Panc1 (cell line): ENCODE measurements at regions not wholly inside any gene's neighbourhood (a gene's known extent, or its start where the extent isn't known, plus 50 kb on each side); places are given as distances from the start of the nearest gene placed in this dataset.

ENCODE experiments used
- ATAC-seq: fragments of 200-7000 bp; cut with Tn5 transposase; 2 replicates; pipeline ENCODE4 v1.9.1; 2020; ENCODE audit warnings: mild to moderate bottlenecking, moderate library complexity
- BruUV-seq: library from RNA; stranded (reverse); fragments of 400-500 nt; replicated peaks from 2 replicates; lab custom pipeline; 2021; lab: Mats Ljungman, UMichigan
- CTCF ChIA-PET: fragments of 300-600 bp; sonication (Branson Sonifier 250); formaldehyde crosslinking; loops from one replicate; lab custom pipeline; 2022; ENCODE audit warnings: antibody characterized with exemption; lab: Charles Lee
- POLR2A ChIA-PET: fragments of 300-600 bp; sonication (Branson Sonifier 250); formaldehyde crosslinking; loops from one replicate; lab custom pipeline; 2022; ENCODE audit warnings: antibody characterized with exemption; lab: Charles Lee
- DNase-seq: peaks from one replicate; pipeline ENCODE4 v3.0.0-alpha.2; 2010; ENCODE audit warnings: low read depth, low spot score
- H3K27ac ChIP-seq: 2 replicates; pipeline ENCODE4 v1.5.1; 2011; ENCODE audit warnings: mild to moderate bottlenecking, low read length, inconsistent platforms
- H3K27me3 ChIP-seq: fragments of 200-500 bp; sonication (Bioruptor generic); 2 replicates; pipeline ENCODE4 v1.6.0; 2014; ENCODE audit warnings: low read length, inconsistent platforms; ENCODE audit not compliant: control insufficient read depth, insufficient read depth
- H3K36me3 ChIP-seq: fragments of 200-500 bp; sonication (Bioruptor generic); 2 replicates; pipeline ENCODE4 v1.5.1; 2014; ENCODE audit warnings: inconsistent platforms, mild to moderate bottlenecking, low read length, moderate library complexity; ENCODE audit not compliant: control insufficient read depth, insufficient read depth
- H3K4me1 ChIP-seq: 2 replicates; pipeline ENCODE4 v1.5.1; 2011; ENCODE audit warnings: inconsistent platforms, mild to moderate bottlenecking, low read length, moderate library complexity; ENCODE audit not compliant: control insufficient read depth, insufficient read depth
- H3K4me3 ChIP-seq, 2 experiments: 2 replicates each; pipeline ENCODE4 v1.5.1; 2011 to 2012; ENCODE audit warnings: low read depth in 2 of 2, low read length in 2 of 2, mild to moderate bottlenecking in 2 of 2, inconsistent platforms in 1 of 2, moderate library complexity in 1 of 2
- H3K9me3 ChIP-seq: fragments of 200-500 bp; sonication (Bioruptor generic); 2 replicates; pipeline ENCODE4 v1.5.1; 2014; ENCODE audit warnings: low read depth, mild to moderate bottlenecking, inconsistent platforms, low read length, moderate library complexity; ENCODE audit not compliant: control insufficient read depth, insufficient read depth
- POLR2AphosphoS5 ChIP-seq: IDR thresholded peaks from 2 replicates; pipeline ENCODE4 v1.6.1; 2012; ENCODE audit warnings: mild to moderate bottlenecking, low read depth, low read length, moderate library complexity
- SIN3A ChIP-seq: IDR thresholded peaks from 2 replicates; pipeline ENCODE4 v1.6.1; 2012; ENCODE audit warnings: low read depth, mild to moderate bottlenecking, low read length, moderate library complexity, borderline replicate concordance; ENCODE audit not compliant: insufficient read depth
- TCF7L2 ChIP-seq: IDR thresholded peaks from 2 replicates; pipeline ENCODE4 v1.6.1; 2011; ENCODE audit warnings: mild to moderate bottlenecking, low read depth, low read length, inconsistent platforms
- in situ Hi-C: cut with HindIII; loops from 2 replicates; pipeline ENCODE4 v1.10.0; 2016; ENCODE audit warnings: low sequenced_read_pairs, low pct_unique_long_range_greater_than_20kb
- intact Hi-C: fragments of 100-400 bp; cut with micrococcal nuclease; formaldehyde crosslinking; loops from one replicate; pipeline ENCODE4 v1.10.0; 2022; ENCODE audit not compliant: unreplicated experiment
- TF ChIP-seq, protein P1 (sequence below), 2 experiments: IDR thresholded peaks; 2 replicates each; pipeline ENCODE4 v1.6.1; 2011 to 2012; ENCODE audit warnings: low read depth in 2 of 2, control low read depth in 1 of 2, low read length in 1 of 2, mild to moderate bottlenecking in 1 of 2, moderate library complexity in 1 of 2; ENCODE audit not compliant: insufficient read depth in 1 of 2
- TF ChIP-seq, protein P2 (sequence below): fragments of 450-650 bp; IDR thresholded peaks from 2 replicates; pipeline ENCODE4 v1.5.1; 2017; ENCODE audit warnings: mild to moderate bottlenecking

DNA sequence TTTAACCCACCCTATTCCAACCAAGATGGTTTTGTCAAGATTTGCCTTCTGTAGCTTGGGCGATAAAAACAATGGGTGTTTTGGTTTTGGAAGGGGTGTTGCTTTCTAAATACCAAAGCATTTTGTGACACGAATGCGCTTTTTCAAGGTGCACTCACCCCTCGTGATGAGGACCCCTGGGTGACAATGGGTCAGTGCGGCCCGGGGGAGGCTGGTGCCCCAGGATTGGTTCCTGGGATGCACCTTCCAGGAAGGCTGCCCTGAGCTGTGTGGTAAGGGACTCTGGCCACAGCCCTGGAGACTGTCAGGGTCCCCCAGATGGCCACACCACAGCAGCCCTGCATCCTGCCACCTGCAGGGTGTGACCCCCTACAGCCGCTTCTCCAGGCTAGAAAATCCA is 180.6 kb upstream of the MYL2 start:
- no peak for ATAC-seq
- intact Hi-C loops (no loop called here), in situ Hi-C loops (no loop called here)
- Histone ChIP-seq H3K4me1 (no peaks in the 10 kb centered on the region; the same call in 1 of the 2 replicates), H3K27ac (no peak overlapping the region), H3K36me3 (no peaks in the 10 kb centered on the region), H3K9me3 (no peaks in the 10 kb centered on the region), H3K27me3 (peaks cover 17% of the 10 kb centered on the region), H3K4me3 (no peak overlapping the region)
- BruUV-seq = no TSS peak
- ChIA-PET POLR2A (no interaction called here), CTCF (no interaction called here)
- TF ChIP-seq, protein P1, sequence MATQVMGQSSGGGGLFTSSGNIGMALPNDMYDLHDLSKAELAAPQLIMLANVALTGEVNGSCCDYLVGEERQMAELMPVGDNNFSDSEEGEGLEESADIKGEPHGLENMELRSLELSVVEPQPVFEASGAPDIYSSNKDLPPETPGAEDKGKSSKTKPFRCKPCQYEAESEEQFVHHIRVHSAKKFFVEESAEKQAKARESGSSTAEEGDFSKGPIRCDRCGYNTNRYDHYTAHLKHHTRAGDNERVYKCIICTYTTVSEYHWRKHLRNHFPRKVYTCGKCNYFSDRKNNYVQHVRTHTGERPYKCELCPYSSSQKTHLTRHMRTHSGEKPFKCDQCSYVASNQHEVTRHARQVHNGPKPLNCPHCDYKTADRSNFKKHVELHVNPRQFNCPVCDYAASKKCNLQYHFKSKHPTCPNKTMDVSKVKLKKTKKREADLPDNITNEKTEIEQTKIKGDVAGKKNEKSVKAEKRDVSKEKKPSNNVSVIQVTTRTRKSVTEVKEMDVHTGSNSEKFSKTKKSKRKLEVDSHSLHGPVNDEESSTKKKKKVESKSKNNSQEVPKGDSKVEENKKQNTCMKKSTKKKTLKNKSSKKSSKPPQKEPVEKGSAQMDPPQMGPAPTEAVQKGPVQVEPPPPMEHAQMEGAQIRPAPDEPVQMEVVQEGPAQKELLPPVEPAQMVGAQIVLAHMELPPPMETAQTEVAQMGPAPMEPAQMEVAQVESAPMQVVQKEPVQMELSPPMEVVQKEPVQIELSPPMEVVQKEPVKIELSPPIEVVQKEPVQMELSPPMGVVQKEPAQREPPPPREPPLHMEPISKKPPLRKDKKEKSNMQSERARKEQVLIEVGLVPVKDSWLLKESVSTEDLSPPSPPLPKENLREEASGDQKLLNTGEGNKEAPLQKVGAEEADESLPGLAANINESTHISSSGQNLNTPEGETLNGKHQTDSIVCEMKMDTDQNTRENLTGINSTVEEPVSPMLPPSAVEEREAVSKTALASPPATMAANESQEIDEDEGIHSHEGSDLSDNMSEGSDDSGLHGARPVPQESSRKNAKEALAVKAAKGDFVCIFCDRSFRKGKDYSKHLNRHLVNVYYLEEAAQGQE (IDR thresholded peaks at IDR 0.05; ENCODE audit: insufficient read depth in 1 of 2, low read depth in 2 of 2, low read length in 1 of 2) = no peak
- TF ChIP-seq TCF7L2 (no peak), POLR2AphosphoS5 (no peak), SIN3A (no peak)
- TF ChIP-seq, protein P2, sequence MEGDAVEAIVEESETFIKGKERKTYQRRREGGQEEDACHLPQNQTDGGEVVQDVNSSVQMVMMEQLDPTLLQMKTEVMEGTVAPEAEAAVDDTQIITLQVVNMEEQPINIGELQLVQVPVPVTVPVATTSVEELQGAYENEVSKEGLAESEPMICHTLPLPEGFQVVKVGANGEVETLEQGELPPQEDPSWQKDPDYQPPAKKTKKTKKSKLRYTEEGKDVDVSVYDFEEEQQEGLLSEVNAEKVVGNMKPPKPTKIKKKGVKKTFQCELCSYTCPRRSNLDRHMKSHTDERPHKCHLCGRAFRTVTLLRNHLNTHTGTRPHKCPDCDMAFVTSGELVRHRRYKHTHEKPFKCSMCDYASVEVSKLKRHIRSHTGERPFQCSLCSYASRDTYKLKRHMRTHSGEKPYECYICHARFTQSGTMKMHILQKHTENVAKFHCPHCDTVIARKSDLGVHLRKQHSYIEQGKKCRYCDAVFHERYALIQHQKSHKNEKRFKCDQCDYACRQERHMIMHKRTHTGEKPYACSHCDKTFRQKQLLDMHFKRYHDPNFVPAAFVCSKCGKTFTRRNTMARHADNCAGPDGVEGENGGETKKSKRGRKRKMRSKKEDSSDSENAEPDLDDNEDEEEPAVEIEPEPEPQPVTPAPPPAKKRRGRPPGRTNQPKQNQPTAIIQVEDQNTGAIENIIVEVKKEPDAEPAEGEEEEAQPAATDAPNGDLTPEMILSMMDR = no peak
- DNase-seq = no peak

DNA sequence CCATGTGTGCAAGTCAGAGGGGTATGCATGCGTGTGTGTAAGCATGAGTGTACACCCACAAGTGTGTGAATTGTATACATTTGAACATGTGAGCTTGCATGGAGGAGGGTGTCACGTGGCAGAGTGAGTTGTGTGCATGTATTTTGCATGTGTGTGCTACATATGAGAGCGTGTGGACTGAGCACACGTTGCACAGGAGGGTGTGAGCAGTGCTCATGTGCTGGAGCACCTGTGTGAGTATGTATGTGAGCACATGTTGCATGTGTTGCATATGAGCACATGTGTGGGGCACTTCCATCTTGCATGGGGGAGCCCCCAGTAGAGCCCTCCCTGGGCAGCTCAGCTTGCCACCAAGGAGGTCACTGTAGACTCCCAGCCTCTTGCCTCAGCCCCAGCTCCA is 180.2 kb upstream of the MYL2 start:
- BruUV-seq = no TSS peak
- ATAC-seq = no peak
- no peak overlapping the region for H3K27ac ChIP-seq
- in situ Hi-C loops = no loop called here
- no peak for TF ChIP-seq SIN3A
- TF ChIP-seq POLR2AphosphoS5 = no peak
- H3K9me3 ChIP-seq = no peaks in the 10 kb centered on the region
- no peak overlapping the region for H3K4me3 ChIP-seq
- CTCF ChIA-PET = no interaction called here
- peaks cover 17% of the 10 kb centered on the region for H3K27me3 ChIP-seq
- no peak for DNase-seq
- no peaks in the 10 kb centered on the region for H3K36me3 ChIP-seq
- POLR2A ChIA-PET = no interaction called here
- no peaks in the 10 kb centered on the region; the same call in 1 of the 2 replicates for H3K4me1 ChIP-seq
- intact Hi-C loops = no loop called here

DNA sequence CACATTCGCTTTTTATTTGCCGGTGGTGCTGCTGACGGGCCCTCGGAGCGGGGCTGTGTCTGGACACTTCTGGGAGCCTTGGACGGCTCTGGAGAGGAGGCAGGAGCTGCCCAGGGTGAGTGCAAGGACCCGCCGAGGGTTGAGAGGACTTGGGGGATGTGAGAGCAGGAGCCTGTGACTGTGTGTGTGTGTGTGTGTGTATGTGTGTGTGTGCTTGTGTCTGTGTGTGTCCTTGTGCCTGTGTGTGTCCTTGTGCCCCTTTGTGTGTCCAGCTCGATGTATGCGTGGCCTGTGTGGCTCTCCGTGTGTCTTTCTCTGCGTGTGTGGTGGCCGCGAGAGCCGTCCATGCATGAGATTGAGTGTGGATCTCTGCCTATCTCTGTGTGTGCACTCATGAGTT is 179.6 kb upstream of the MYL2 start:
- no TSS peak for BruUV-seq
- H3K27me3 ChIP-seq = peaks cover 17% of the 10 kb centered on the region
- intact Hi-C loops (no loop called here), in situ Hi-C loops (no loop called here)
- ChIA-PET CTCF (no interaction called here), POLR2A (no interaction called here)
- TF ChIP-seq TCF7L2 = no peak
- TF ChIP-seq, protein P2 = no peak
- TF ChIP-seq SIN3A = no peak
- TF ChIP-seq, protein P1 (IDR thresholded peaks at IDR 0.05; ENCODE audit: insufficient read depth in 1 of 2, low read depth in 2 of 2, low read length in 1 of 2) = no peak
- no peak for TF ChIP-seq POLR2AphosphoS5
- no peaks in the 10 kb centered on the region; the same call in 1 of the 2 replicates for H3K4me1 ChIP-seq
- no peaks in the 10 kb centered on the region for H3K9me3 ChIP-seq
- ATAC-seq = no peak
- DNase-seq = no peak
- no peak overlapping the region for H3K27ac ChIP-seq
- H3K4me3 ChIP-seq = no peak overlapping the region
- H3K36me3 ChIP-seq = no peaks in the 10 kb centered on the region
